ENCODE measurements at regions not wholly inside any gene's neighbourhood (a gene's known extent, or its start where the extent isn't known, plus 50 kb on each side); places are given as distances from the start of the nearest gene placed in this dataset.

GRCh38 chr11:107174856-107175255 is 156.6 kb upstream of the GUCY1A2 start:
- Histone ChIP-seq H3K79me2 (ENCODE audit: insufficient read depth, low read length) (no peaks in the 10 kb centered on the region), H2AFZ (ENCODE audit: low read length) (no peak overlapping the region), H3K4me1 (ENCODE audit: insufficient read depth, low read length, severe bottlenecking) (no peaks in the 10 kb centered on the region), H3K9ac (ENCODE audit: low read length) (no peak overlapping the region), H4K20me1 (ENCODE audit: insufficient read depth, low read length) (no peaks in the 10 kb centered on the region), H3K36me3 (ENCODE audit: insufficient read depth, low read length) (no peaks in the 10 kb centered on the region), H3K4me3 (ENCODE audit: low read depth, low read length, poor library complexity, severe bottlenecking) (no peak overlapping the region), H3F3A (ENCODE audit: insufficient read depth, low read length) (no peaks in the 10 kb centered on the region), H3K9me2 (ENCODE audit: low read depth, low read length) (no peaks in the 10 kb centered on the region; the same call in 1 of the 2 replicates), H3K9me3 (ENCODE audit: low read length) (no peaks in the 10 kb centered on the region), H3K27me3 (ENCODE audit: insufficient read depth, low read length) (no peaks in the 10 kb centered on the region), H3K27ac (ENCODE audit: low read depth, low read length, poor library complexity, severe bottlenecking) (no peak overlapping the region), H3K4me2 (ENCODE audit: low read length) (no peak overlapping the region)
- TF ChIP-seq EZH2 (IDR thresholded peaks at IDR 0.05; ENCODE audit: borderline replicate concordance, low read length): no peak
- no peak for TF ChIP-seq CTCF (IDR thresholded peaks at IDR 0.05; ENCODE audit: low read length)

- no peak overlapping the region for H3K4me2 ChIP-seq (ENCODE audit: low read length)
- no peaks in the 10 kb centered on the region for H3F3A ChIP-seq (ENCODE audit: insufficient read depth, low read length)
- H3K36me3 ChIP-seq (ENCODE audit: insufficient read depth, low read length): no peaks in the 10 kb centered on the region
- TF ChIP-seq EZH2 (IDR thresholded peaks at IDR 0.05; ENCODE audit: borderline replicate concordance, low read length): no peak
- no peak for TF ChIP-seq CTCF (IDR thresholded peaks at IDR 0.05; ENCODE audit: low read length)
- no peak overlapping the region for H3K4me3 ChIP-seq (ENCODE audit: low read depth, low read length, poor library complexity, severe bottlenecking)
- no peaks in the 10 kb centered on the region for H3K4me1 ChIP-seq (ENCODE audit: insufficient read depth, low read length, severe bottlenecking)
- H3K27me3 ChIP-seq (ENCODE audit: insufficient read depth, low read length): no peaks in the 10 kb centered on the region
- no peak overlapping the region for H3K27ac ChIP-seq (ENCODE audit: low read depth, low read length, poor library complexity, severe bottlenecking)
- H3K9me2 ChIP-seq (ENCODE audit: low read depth, low read length): no peaks in the 10 kb centered on the region; the same call in 1 of the 2 replicates
- no peaks in the 10 kb centered on the region for H3K79me2 ChIP-seq (ENCODE audit: insufficient read depth, low read length)
- no peak overlapping the region for H2AFZ ChIP-seq (ENCODE audit: low read length)
- H3K9me3 ChIP-seq (ENCODE audit: low read length): no peaks in the 10 kb centered on the region
- H4K20me1 ChIP-seq (ENCODE audit: insufficient read depth, low read length): no peaks in the 10 kb centered on the region
- no peak overlapping the region for H3K9ac ChIP-seq (ENCODE audit: low read length)
Measured at GRCh38 chr11:107172996-107173395, 154.7 kb upstream of the GUCY1A2 start.

- H3K9me2 ChIP-seq (ENCODE audit: low read depth, low read length): no peaks in the 10 kb centered on the region
- H3K9me3 ChIP-seq (ENCODE audit: low read length): no peaks in the 10 kb centered on the region
- H3K4me3 ChIP-seq (ENCODE audit: low read depth, low read length, poor library complexity, severe bottlenecking): no peak overlapping the region
- no peak overlapping the region for H3K4me2 ChIP-seq (ENCODE audit: low read length)
- TF ChIP-seq EZH2 (IDR thresholded peaks at IDR 0.05; ENCODE audit: borderline replicate concordance, low read length) (no peak), CTCF (IDR thresholded peaks at IDR 0.05; ENCODE audit: low read length) (no peak)
- H3K9ac ChIP-seq (ENCODE audit: low read length): no peak overlapping the region
- no peaks in the 10 kb centered on the region for H3K27me3 ChIP-seq (ENCODE audit: insufficient read depth, low read length)
- H3K79me2 ChIP-seq (ENCODE audit: insufficient read depth, low read length): no peaks in the 10 kb centered on the region
- H4K20me1 ChIP-seq (ENCODE audit: insufficient read depth, low read length): no peaks in the 10 kb centered on the region
- no peaks in the 10 kb centered on the region for H3K4me1 ChIP-seq (ENCODE audit: insufficient read depth, low read length, severe bottlenecking)
- no peaks in the 10 kb centered on the region for H3F3A ChIP-seq (ENCODE audit: insufficient read depth, low read length)
- no peak overlapping the region for H3K27ac ChIP-seq (ENCODE audit: low read depth, low read length, poor library complexity, severe bottlenecking)
- H2AFZ ChIP-seq (ENCODE audit: low read length): no peak overlapping the region
- H3K36me3 ChIP-seq (ENCODE audit: insufficient read depth, low read length): no peaks in the 10 kb centered on the region
Measured at GRCh38 chr11:107157809-107158187, 139.5 kb upstream of the GUCY1A2 start.
